Stimulated activated CD4-positive, alpha-beta T cell treated with anti-CD3 and anti-CD28 coated beads, Interleukin-4, amount 100 ng/mL, for 4 hours (primary cell): ENCODE measurements at regions not wholly inside any gene's neighbourhood (a gene's known extent, or its start where the extent isn't known, plus 50 kb on each side); places are given as distances from the start of the nearest gene placed in this dataset.

Experiments
- DNase-seq, 2 experiments: peaks; one replicate each; pipeline ENCODE4 v3.0.0-alpha.2; 2020

- DNase-seq = no peak
These were observed 300.0 kb upstream of the HDAC4 start for GRCh38 chr2:239700686-239701345.

GRCh38 chr2:239697399-239698164 lies 296.8 kb upstream of the HDAC4 start:
- DNase-seq = no peak

- DNase-seq = no peak
These were observed 295.9 kb upstream of the HDAC4 start for GRCh38 chr2:239696559-239697207.

GRCh38 chr2:239695728-239696240 lies 295.0 kb upstream of the HDAC4 start:
- no peak for DNase-seq

- no peak for DNase-seq
These were observed 294.4 kb upstream of the HDAC4 start for GRCh38 chr2:239695106-239695727.

GRCh38 chr2:239694487-239694886 lies 293.7 kb upstream of the HDAC4 start:
- no peak for DNase-seq

- no peak for DNase-seq
These were observed 293.1 kb upstream of the HDAC4 start for GRCh38 chr2:239693761-239694415.

GRCh38 chr2:239693330-239693729 lies 292.5 kb upstream of the HDAC4 start:
- DNase-seq = no peak

GRCh38 chr2:239692919-239693318 lies 292.1 kb upstream of the HDAC4 start:
- DNase-seq = no peak

- DNase-seq = no peak
These were observed 291.6 kb upstream of the HDAC4 start for GRCh38 chr2:239692362-239692851.

- DNase-seq = no peak
These were observed 290.9 kb upstream of the HDAC4 start for GRCh38 chr2:239691720-239692119.

- no peak for DNase-seq
These were observed 290.1 kb upstream of the HDAC4 start for GRCh38 chr2:239690651-239691631.

GRCh38 chr2:239689985-239690384 lies 289.2 kb upstream of the HDAC4 start:
- no peak for DNase-seq

- no peak for DNase-seq
These were observed 288.6 kb upstream of the HDAC4 start for GRCh38 chr2:239689410-239689809.

GRCh38 chr2:239688840-239689239 lies 288.0 kb upstream of the HDAC4 start:
- DNase-seq = no peak

- DNase-seq = no peak
These were observed 287.4 kb upstream of the HDAC4 start for GRCh38 chr2:239688122-239688681.

- no peak for DNase-seq
These were observed 286.6 kb upstream of the HDAC4 start for GRCh38 chr2:239687441-239687840.

GRCh38 chr2:239685965-239686364 lies 285.1 kb upstream of the HDAC4 start:
- no peak for DNase-seq

- DNase-seq = no peak
These were observed 284.7 kb upstream of the HDAC4 start for GRCh38 chr2:239685556-239685955.

GRCh38 chr2:239684996-239685395 lies 284.2 kb upstream of the HDAC4 start:
- DNase-seq = no peak

- DNase-seq = no peak
These were observed 283.5 kb upstream of the HDAC4 start for GRCh38 chr2:239684271-239684810.
